Activated CD8-positive, alpha-beta memory T cell treated with anti-CD3 and anti-CD28 coated beads, Interleukin-2, amount 10 ng/mL, durations not matched to agents 7 days and 5 days (primary cell): ENCODE measurements at regions not wholly inside any gene's neighbourhood (a gene's known extent, or its start where the extent isn't known, plus 50 kb on each side); places are given as distances from the start of the nearest gene placed in this dataset.
"Not testable (repeated sequence)": the region's sequence is repeated elsewhere in the genome, so short reads cannot be mapped to it uniquely, and the experiment has no call there.

Experiments
- ATAC-seq: fragments of 150-1000 bp; cut with Tn5 transposase; one replicate; pipeline ENCODE4 v1.10.0; 2021; ENCODE audit warnings: moderate library complexity
- CTCF ChIA-PET: fragments of 350-600 bp; sonication (Branson Sonifier 250); formaldehyde crosslinking; loops from one replicate; lab custom pipeline; 2021; ENCODE audit warnings: antibody characterized with exemption; lab: Charles Lee
- DNase-seq: peaks from one replicate; pipeline ENCODE4 v3.0.0-alpha.2; 2020
- H3K27ac Mint-ChIP-seq: one replicate; pipeline ENCODE4 v1.8.0; 2021; ENCODE audit warnings: mild to moderate bottlenecking, mixed read lengths
- H3K27me3 Mint-ChIP-seq: one replicate; pipeline ENCODE4 v1.8.0; 2021; ENCODE audit warnings: mixed read lengths
- H3K36me3 Mint-ChIP-seq: one replicate; pipeline ENCODE4 v1.8.0; 2021; ENCODE audit warnings: mild to moderate bottlenecking, mixed read lengths
- H3K4me1 Mint-ChIP-seq: one replicate; pipeline ENCODE4 v1.8.0; 2021; ENCODE audit warnings: mixed read lengths
- H3K4me3 Mint-ChIP-seq: one replicate; pipeline ENCODE4 v1.8.0; 2021; ENCODE audit warnings: mild to moderate bottlenecking, moderate library complexity, mixed read lengths
- H3K9me3 Mint-ChIP-seq: one replicate; pipeline ENCODE4 v1.8.0; 2022; ENCODE audit warnings: low read depth, mixed read lengths

DNA sequence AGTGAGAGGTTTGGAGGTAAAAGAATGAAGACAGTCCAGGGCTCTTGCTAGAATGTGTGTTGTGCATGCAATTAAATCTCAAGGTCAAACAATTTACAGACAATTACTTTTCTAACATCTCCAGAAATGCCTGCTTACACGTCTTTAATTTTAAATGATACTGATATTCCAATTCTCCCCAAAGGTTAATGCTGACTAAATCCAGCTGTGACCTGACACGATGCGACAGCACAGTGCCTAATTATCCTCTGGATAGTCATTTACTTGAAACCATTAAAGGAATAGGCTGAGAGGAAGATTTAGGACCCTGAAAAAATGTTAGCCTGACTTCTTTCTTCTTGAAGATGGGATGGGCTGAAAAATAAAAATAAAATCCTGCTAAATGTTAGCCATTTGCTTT is 178.2 kb upstream of the MMS22L start:
- DNase-seq = no peak
- Mint-ChIP-seq H3K36me3 (no peaks in the 10 kb centered on the region), H3K4me3 (no peak overlapping the region), H3K27me3 (peaks cover 7% of the 10 kb centered on the region), H3K27ac (no peak overlapping the region), H3K4me1 (no peaks in the 10 kb centered on the region), H3K9me3 (no peaks in the 10 kb centered on the region)
- no peak for ATAC-seq
- CTCF ChIA-PET = no interaction called here

DNA sequence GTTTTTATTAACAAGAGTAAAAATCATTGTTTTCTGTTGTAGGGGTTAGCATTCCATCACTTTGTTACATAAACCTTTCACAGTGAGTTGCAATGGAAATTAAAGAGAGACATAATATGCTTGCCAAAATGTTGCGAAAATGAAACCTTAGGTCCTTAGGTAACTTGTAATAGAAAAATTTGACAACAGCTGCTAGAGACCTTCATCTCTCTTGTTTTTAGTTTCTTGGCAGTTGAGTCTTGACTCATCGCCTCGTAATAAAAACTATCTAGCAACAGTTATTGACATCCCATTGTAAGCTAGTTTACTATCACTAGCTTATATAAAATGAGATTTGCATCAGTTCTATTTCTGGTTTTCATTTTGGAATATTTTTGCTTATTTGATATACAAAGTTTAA is 179.0 kb upstream of the MMS22L start:
- CTCF ChIA-PET = no interaction called here
- H3K27me3 Mint-ChIP-seq = peaks cover 10% of the 10 kb centered on the region

DNA sequence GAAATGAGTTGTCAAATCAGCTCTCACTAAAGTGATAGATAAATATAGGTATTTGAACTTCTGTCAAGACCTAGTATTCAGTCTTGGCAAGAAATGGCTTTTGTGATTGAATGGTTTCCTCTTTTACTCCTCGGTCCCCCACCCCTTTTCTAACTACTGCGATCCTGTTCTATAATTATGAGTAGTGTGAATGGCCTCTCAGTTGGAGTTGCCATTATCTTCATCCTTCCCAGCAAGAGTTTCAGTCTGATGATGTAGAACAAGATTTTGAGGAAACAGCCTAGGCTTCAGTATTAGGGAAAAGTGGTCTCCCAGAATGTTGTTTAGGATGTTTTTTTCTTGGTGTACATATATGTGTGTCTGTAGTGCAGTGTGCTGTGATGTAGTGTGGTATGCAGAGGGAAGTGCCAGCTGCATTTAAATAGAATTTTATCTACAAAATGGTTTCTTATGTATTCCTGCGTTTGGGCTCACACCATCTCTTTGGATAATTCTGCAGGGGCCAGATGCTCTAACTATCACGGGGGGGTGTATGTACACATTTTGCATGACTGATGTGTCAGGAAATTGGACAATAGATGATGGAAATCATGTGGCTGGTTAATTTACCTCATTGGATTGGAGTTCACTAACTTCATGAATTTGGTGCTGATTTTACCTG is 180.1 kb upstream of the MMS22L start:
- Mint-ChIP-seq H3K9me3 (no peaks in the 10 kb centered on the region), H3K4me3 (no peak overlapping the region), H3K27me3 (peaks cover 10% of the 10 kb centered on the region), H3K27ac (no peak overlapping the region), H3K4me1 (no peaks in the 10 kb centered on the region), H3K36me3 (no peaks in the 10 kb centered on the region)
- DNase-seq = no peak
- no peak for ATAC-seq
- CTCF ChIA-PET = no interaction called here

More for the DNA sequence above, 179.0 kb upstream of the MMS22L start:
- DNase-seq (no peak), ATAC-seq (no peak)
- no peaks in the 10 kb centered on the region for H3K4me1 Mint-ChIP-seq
- no peak overlapping the region for H3K27ac Mint-ChIP-seq
- H3K9me3 Mint-ChIP-seq = no peaks in the 10 kb centered on the region
- H3K4me3 Mint-ChIP-seq = no peak overlapping the region
- no peaks in the 10 kb centered on the region for H3K36me3 Mint-ChIP-seq

DNA sequence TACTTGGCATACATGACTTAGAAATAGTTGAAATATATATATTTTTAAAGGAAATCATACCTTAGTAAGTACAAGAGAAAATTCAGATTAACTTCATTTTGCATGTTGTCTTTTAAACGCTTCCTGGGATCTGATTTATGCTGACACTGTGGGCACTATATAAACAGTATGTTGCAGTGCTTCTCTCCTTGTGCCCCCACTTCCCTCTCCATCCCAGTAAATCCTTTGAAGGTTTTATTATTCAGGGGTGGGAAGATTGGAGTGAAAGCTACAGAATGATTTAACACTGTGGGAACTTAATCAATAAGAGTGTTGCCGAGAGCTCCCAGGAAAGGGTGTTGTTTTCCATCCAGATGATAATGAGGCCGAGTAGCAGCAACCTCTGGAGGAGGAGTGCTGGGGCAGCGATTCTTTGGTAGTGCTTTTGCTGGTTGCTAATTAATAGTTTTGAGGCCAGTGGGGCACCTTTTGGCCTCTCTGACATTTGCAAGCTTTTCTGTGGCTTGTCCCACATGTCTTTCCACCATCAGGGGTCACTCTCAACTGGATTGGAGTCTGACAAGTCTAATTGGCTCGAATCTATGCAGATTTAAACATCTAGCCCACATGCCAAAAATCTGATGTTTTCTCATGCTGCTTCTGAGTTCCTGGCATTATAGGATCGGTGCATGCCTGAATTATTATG is 183.0 kb upstream of the MMS22L start:
- Mint-ChIP-seq H3K27me3 (peaks cover 12% of the 10 kb centered on the region), H3K27ac (no peak overlapping the region), H3K4me1 (no peaks in the 10 kb centered on the region), H3K9me3 (no peaks in the 10 kb centered on the region), H3K36me3 (no peaks in the 10 kb centered on the region), H3K4me3 (no peak overlapping the region)
- ATAC-seq = no peak
- no peak for DNase-seq
- CTCF ChIA-PET = no interaction called here

DNA sequence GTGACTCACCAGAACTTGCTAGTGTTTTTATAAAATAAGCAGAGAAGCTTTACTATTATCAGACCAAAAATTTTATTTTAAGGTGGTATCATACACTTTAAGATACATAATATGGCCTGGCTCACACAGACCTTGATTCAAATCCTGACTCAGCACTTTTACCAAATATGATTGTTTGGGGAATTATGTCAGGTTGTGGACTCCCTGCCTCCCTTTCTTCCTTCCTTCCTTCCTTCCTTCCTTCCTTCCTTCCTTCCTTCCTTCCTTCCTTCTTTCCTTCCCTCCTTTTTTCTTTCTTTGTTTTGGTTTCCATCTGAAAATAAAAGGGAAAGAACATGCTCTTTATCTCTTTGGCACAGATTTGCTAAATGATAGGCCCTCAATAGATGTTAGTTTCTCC is 186.0 kb upstream of the MMS22L start:
- H3K27ac Mint-ChIP-seq = no peak overlapping the region
- H3K9me3 Mint-ChIP-seq = no peaks in the 10 kb centered on the region
- DNase-seq (no peak), ATAC-seq (no peak)
- H3K4me1 Mint-ChIP-seq = no peaks in the 10 kb centered on the region
- H3K4me3 Mint-ChIP-seq = no peak overlapping the region
- H3K36me3 Mint-ChIP-seq = no peaks in the 10 kb centered on the region
- CTCF ChIA-PET = no interaction called here
- H3K27me3 Mint-ChIP-seq = peaks cover 9% of the 10 kb centered on the region

DNA sequence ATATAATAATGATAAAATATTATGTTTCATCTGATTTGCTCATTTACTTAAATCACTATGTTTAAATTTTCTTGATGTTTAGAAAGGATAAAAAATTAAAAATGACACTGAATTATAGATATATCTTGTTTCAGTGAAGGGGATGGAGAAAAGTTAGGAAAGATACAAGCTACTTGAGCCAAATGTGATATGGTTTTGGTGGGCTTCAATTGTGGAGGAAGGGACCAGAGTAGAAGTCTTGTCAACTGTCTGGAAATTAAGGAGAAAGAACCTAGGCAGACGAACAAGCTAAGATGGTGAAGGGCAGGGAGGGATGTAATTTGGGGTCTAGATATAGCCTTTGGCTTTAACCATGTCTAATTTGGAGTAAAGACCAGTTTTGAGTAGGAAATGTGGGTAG is 186.4 kb upstream of the MMS22L start:
- DNase-seq = no peak
- no peak overlapping the region for H3K27ac Mint-ChIP-seq
- H3K9me3 Mint-ChIP-seq = no peaks in the 10 kb centered on the region
- H3K36me3 Mint-ChIP-seq = no peaks in the 10 kb centered on the region
- ATAC-seq = no peak
- H3K27me3 Mint-ChIP-seq = peaks cover 9% of the 10 kb centered on the region
- no peak overlapping the region for H3K4me3 Mint-ChIP-seq
- no peaks in the 10 kb centered on the region for H3K4me1 Mint-ChIP-seq
- CTCF ChIA-PET = no interaction called here

DNA sequence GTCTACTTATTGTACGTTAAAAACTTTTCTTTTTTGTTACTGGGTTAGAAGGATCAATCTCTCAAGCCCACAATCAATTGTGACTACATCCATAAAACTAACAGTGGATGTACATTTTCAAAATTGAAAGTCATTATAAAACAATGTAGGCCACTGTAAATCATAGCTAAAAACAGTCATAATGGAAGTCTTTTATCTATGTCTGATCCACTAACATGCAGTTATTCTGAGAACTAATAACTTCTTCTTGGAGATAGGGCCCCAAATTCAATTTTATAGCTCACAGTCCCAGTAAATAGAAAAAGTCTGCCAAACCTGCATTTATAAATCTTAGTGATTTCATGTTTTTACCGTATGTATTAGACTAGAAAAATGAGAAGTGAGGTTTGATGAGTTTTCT is 187.3 kb upstream of the MMS22L start:
- DNase-seq = no peak
- no peak overlapping the region for H3K27ac Mint-ChIP-seq

DNA sequence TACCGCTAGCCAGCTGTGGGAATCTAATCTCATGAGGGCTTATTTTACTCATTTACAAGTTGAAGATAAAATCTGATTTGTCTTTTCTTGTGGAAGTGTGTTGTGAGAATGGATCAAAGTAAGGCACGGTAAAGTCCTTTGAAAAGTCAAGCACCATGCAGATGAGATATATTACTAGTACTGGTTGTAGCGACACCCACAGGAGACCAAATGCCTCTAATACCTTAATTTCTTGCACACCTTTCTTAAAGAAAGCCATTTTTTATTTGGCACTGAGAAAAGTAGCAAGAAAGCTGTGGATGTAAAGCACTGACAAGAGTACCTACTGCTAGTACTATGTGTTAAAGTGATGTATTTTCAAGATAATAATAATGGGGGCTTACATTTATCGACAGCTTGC is 191.0 kb upstream of the MMS22L start:
- no peak overlapping the region for H3K27ac Mint-ChIP-seq
- H3K4me1 Mint-ChIP-seq = no peaks in the 10 kb centered on the region
- CTCF ChIA-PET = no interaction called here
- ATAC-seq = no peak
- no peaks in the 10 kb centered on the region for H3K36me3 Mint-ChIP-seq
- no peak overlapping the region for H3K4me3 Mint-ChIP-seq
- H3K27me3 Mint-ChIP-seq = peaks cover 2% of the 10 kb centered on the region
- H3K9me3 Mint-ChIP-seq = no peaks in the 10 kb centered on the region
- no peak for DNase-seq

More for the DNA sequence above, 187.3 kb upstream of the MMS22L start:
- no peaks in the 10 kb centered on the region for H3K9me3 Mint-ChIP-seq
- no peak for ATAC-seq
- H3K4me3 Mint-ChIP-seq = no peak overlapping the region
- H3K36me3 Mint-ChIP-seq = no peaks in the 10 kb centered on the region
- CTCF ChIA-PET = no interaction called here
- peaks cover 5% of the 10 kb centered on the region for H3K27me3 Mint-ChIP-seq
- no peaks in the 10 kb centered on the region for H3K4me1 Mint-ChIP-seq

DNA sequence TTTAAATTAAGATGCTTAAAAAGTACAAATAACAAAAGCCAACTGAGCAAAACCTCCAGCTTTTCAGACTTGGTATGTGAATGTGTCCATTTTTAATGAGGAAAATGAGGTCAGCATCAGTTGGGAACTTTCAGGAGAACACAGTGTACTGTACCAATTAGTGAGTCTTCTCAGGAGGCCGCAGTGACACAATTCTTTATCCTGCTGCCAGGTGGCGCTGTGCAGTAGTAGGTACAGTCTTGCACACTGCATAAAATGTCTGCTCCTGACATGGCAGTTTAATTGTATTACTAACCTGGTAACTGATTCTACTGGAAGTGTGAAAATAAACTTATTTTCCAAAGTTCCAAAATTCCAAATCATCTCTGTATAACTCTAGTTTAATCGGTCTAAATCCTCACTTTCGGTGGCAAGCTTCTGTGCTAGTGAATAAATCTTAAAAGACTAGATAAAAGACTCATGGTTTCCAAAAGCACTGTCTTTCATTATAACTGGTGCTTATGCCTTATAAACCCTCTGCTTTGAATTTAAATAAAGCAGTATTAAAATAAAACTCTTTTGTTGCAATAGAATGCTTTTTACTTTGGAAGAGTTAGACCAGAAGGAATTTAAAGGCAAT is 214.8 kb upstream of the MMS22L start:
- no peaks in the 10 kb centered on the region for H3K9me3 Mint-ChIP-seq
- no peak overlapping the region for H3K27ac Mint-ChIP-seq
- DNase-seq = peak; percentile 65
- H3K4me1 Mint-ChIP-seq = no peaks in the 10 kb centered on the region
- H3K27me3 Mint-ChIP-seq = peaks cover 6% of the 10 kb centered on the region
- H3K36me3 Mint-ChIP-seq = no peaks in the 10 kb centered on the region
- ATAC-seq = peak; percentile 91
- CTCF ChIA-PET = interaction anchor here (0.8 to 2.1 kb wide), 3 partner anchors 9 to 1347 kb away, joined by 3 to 6 read pairs (median 5); no protein-coding TSS in a partner anchor
- H3K4me3 Mint-ChIP-seq = no peak overlapping the region

DNA sequence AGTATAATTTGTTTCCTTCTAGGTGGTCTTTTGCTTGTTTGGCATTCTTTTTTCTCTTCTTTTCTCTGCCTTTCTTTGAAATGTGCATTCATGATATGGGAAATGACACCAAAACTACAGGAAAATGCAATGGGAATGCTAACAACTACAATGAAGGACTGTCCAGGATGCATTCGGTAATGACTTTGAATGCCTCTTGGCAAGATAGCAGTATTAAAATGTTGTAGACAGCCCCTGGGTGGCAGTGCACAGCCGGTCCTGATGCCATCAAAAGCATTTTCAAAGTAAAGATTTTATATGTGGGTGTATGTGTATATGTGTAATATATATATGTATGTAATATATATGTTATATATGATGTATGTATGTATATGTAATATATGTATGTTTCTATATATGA is 218.8 kb upstream of the MMS22L start:
- no peaks in the 10 kb centered on the region for H3K4me1 Mint-ChIP-seq
- DNase-seq (no peak), ATAC-seq (no peak)
- no peak overlapping the region for H3K27ac Mint-ChIP-seq
- no peaks in the 10 kb centered on the region for H3K36me3 Mint-ChIP-seq
- H3K27me3 Mint-ChIP-seq = peaks cover 6% of the 10 kb centered on the region
- H3K9me3 Mint-ChIP-seq = no peaks in the 10 kb centered on the region
- H3K4me3 Mint-ChIP-seq = no peak overlapping the region
- CTCF ChIA-PET = no interaction called here

DNA sequence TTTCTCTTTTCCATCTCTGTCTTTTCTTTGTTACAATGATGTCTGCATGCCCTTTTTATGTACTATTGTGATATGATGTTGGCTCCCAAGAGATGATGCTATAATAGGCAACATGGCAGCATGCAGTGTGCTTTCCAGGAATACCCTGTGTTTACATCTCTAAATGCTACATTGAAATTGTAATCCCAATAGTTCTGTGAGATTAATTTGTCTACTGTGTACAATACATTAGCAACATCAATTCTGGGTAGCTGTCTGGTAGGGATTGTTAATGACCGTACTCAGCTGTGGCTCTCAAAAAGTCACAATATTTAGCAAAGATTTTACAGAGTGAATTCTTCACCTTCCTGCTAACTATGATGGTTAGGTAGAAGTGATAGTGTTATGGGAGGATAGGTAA is 225.6 kb upstream of the MMS22L start:
- H3K27me3 Mint-ChIP-seq = no peaks in the 10 kb centered on the region
- H3K9me3 Mint-ChIP-seq = no peaks in the 10 kb centered on the region
- H3K27ac Mint-ChIP-seq = no peak overlapping the region
- no peaks in the 10 kb centered on the region for H3K36me3 Mint-ChIP-seq
- CTCF ChIA-PET = no interaction called here
- no peak overlapping the region for H3K4me3 Mint-ChIP-seq
- ATAC-seq = no peak
- no peaks in the 10 kb centered on the region for H3K4me1 Mint-ChIP-seq
- no peak for DNase-seq

DNA sequence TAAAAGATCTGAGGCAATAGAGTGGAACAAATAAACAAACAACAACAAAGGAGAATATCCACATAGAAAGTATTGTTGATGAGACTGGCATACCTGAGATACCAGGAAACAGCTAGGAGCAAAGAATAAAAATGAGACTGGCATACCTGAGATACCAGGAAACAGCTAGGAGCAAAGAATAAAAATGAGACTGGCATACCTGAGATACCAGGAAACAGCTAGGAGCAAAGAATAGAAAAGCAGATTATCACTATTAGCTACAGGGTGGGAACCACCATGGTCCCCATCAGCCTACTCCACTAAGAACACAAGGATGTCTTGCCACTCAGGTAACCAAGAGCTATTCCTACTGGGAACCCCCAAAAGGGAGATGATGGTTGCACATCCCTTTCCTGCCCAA is 230.2 kb upstream of the MMS22L start:
- CTCF ChIA-PET, ATAC-seq, H3K27ac Mint-ChIP-seq: not testable (repeated sequence)

DNA sequence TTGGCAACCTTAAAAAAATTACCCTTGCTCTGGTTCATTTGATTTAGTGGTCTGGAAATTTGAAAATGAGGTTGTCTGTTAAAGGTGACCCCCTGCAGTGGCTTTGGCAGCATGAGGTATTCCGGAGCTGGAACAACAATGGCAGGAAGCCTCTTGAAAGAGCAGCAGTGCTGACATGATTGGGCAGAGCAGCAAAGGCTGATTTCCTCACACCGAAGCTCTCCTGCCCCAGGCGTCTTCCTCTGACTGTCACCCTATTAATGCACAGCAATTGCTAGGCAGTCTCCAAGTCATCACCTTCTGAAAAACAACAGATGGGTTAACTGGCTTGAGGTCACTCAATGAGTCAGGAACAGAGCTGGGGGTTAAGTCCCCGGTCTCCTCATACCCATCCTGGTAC is 241.8 kb upstream of the MMS22L start:
- CTCF ChIA-PET = no interaction called here
- Mint-ChIP-seq H3K27me3 (peaks cover 2% of the 10 kb centered on the region), H3K9me3 (no peaks in the 10 kb centered on the region), H3K36me3 (no peaks in the 10 kb centered on the region), H3K4me3 (no peak overlapping the region), H3K27ac (no peak overlapping the region), H3K4me1 (no peaks in the 10 kb centered on the region)
- ATAC-seq (no peak), DNase-seq (no peak)

More for the DNA sequence above, 230.2 kb upstream of the MMS22L start:
- not testable (repeated sequence) for DNase-seq, H3K36me3 Mint-ChIP-seq, H3K9me3 Mint-ChIP-seq, H3K27me3 Mint-ChIP-seq, H3K4me3 Mint-ChIP-seq, H3K4me1 Mint-ChIP-seq

DNA sequence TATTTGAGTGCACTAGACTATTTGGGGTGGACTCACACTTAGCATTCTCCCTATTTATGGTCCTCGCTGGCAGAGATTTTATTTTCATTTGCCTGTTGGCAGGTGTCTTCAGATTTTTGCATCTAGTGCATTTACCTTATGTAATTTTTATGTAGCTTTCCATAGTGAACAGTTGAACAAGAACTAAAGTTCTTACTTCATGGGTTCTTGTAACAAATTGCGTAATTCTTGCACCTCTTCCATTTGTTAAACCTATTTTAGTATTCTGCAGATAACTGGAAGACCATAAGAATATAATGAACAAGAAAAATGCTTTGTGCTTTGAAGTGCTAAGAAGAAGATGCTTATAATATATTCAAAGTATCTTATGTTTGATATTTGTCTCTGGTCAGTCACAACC is 252.8 kb upstream of the MMS22L start:
- peaks cover 2% of the 10 kb centered on the region for H3K27me3 Mint-ChIP-seq
- no peaks in the 10 kb centered on the region for H3K9me3 Mint-ChIP-seq
- H3K4me1 Mint-ChIP-seq = no peaks in the 10 kb centered on the region
- H3K4me3 Mint-ChIP-seq = no peak overlapping the region
- H3K27ac Mint-ChIP-seq = no peak overlapping the region
- DNase-seq (no peak), ATAC-seq (no peak)
- CTCF ChIA-PET = no interaction called here
- no peaks in the 10 kb centered on the region for H3K36me3 Mint-ChIP-seq
